WTC11 (cell line): ENCODE measurements at regions not wholly inside any gene's neighbourhood (a gene's known extent, or its start where the extent isn't known, plus 50 kb on each side); places are given as distances from the start of the nearest gene placed in this dataset.

Experiments used
- CREB1 ChIP-seq: sonication (generic); formaldehyde crosslinking; IDR thresholded peaks from 2 replicates; pipeline ENCODE4 v1.8.0; 2023; ENCODE audit warnings: mild to moderate bottlenecking, missing genetic modification reagents
- NR3C1 ChIP-seq: sonication (generic); formaldehyde crosslinking; conservative IDR thresholded peaks from 2 replicates; pipeline ENCODE4 v1.8.1; 2023; ENCODE audit warnings: low read depth, mild to moderate bottlenecking, missing genetic modification reagents
- SP1 ChIP-seq: sonication (generic); formaldehyde crosslinking; conservative IDR thresholded peaks from 2 replicates; pipeline ENCODE4 v1.8.1; 2022; ENCODE audit warnings: missing genetic modification reagents
- TP53 ChIP-seq: sonication (generic); formaldehyde crosslinking; IDR thresholded peaks from 2 replicates; pipeline ENCODE4 v1.8.1; 2023; ENCODE audit warnings: mild to moderate bottlenecking, missing genetic modification reagents
- ZNF263 ChIP-seq: sonication (generic); formaldehyde crosslinking; IDR thresholded peaks from 2 replicates; pipeline ENCODE4 v1.8.1; 2022; ENCODE audit warnings: low read depth, mild to moderate bottlenecking, moderate library complexity, missing genetic modification reagents
- TF ChIP-seq, protein P1 (sequence below): fragments of 200-600 bp; IDR thresholded peaks from 2 replicates; pipeline ENCODE4 v1.8.0; 2022; ENCODE audit warnings: antibody characterized with exemption
- TF ChIP-seq, protein P2 (sequence below): sonication (generic); formaldehyde crosslinking; IDR thresholded peaks from 2 replicates; pipeline ENCODE4 v1.8.1; 2022; ENCODE audit warnings: low read depth, missing genetic modification reagents, borderline replicate concordance

DNA sequence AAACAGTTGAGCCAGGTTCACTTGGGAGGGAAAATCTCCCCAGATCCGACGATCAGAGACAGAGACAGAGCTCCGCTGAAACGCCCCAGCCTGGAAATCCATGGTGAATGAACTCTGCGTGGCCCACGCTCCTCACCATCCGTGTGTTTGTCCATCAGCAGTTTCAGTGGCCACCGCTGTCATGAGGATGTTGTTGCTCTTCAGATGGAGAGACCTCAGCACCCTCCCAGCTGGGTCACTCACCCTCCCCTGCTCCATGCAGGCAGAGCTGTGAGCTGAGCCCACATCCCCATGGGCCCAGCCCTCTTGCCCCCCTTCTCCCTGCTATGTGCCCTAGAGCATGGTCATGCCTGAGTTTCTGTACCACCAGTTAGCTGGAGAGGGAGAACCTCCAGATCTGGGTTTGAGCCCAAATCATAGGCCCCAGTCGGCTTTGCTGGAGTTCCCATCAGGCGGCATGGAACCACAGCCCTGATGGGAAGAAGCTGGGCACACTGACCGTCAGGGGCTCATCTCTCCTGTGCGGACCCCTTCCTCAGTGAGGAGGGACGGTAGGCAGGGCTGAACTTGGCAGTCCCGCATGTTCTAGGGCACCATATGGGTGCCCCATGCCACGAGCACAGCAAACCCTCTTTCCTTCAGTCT lies 154.4 kb upstream of the COL5A1 start:
- TF ChIP-seq ZNF263: no peak
- TF ChIP-seq, protein P1, sequence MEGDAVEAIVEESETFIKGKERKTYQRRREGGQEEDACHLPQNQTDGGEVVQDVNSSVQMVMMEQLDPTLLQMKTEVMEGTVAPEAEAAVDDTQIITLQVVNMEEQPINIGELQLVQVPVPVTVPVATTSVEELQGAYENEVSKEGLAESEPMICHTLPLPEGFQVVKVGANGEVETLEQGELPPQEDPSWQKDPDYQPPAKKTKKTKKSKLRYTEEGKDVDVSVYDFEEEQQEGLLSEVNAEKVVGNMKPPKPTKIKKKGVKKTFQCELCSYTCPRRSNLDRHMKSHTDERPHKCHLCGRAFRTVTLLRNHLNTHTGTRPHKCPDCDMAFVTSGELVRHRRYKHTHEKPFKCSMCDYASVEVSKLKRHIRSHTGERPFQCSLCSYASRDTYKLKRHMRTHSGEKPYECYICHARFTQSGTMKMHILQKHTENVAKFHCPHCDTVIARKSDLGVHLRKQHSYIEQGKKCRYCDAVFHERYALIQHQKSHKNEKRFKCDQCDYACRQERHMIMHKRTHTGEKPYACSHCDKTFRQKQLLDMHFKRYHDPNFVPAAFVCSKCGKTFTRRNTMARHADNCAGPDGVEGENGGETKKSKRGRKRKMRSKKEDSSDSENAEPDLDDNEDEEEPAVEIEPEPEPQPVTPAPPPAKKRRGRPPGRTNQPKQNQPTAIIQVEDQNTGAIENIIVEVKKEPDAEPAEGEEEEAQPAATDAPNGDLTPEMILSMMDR: no peak
- TF ChIP-seq CREB1 (CRISPR knock-in tag): no peak
- no peak for TF ChIP-seq SP1
- TF ChIP-seq TP53: no peak
- TF ChIP-seq, protein P2, sequence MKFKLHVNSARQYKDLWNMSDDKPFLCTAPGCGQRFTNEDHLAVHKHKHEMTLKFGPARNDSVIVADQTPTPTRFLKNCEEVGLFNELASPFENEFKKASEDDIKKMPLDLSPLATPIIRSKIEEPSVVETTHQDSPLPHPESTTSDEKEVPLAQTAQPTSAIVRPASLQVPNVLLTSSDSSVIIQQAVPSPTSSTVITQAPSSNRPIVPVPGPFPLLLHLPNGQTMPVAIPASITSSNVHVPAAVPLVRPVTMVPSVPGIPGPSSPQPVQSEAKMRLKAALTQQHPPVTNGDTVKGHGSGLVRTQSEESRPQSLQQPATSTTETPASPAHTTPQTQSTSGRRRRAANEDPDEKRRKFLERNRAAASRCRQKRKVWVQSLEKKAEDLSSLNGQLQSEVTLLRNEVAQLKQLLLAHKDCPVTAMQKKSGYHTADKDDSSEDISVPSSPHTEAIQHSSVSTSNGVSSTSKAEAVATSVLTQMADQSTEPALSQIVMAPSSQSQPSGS (CRISPR knock-in tag): no peak
- TF ChIP-seq NR3C1 (CRISPR knock-in tag): no peak
